T-helper 1 cell treated with Interleukin-12 subunit alpha and Interleukin-12 subunit beta and Interleukin-4 antibody, amounts not matched to agents 30 ng/mL and 1 ng/mL, for 36 hours (primary cell): ENCODE measurements at regions not wholly inside any gene's neighbourhood (a gene's known extent, or its start where the extent isn't known, plus 50 kb on each side); places are given as distances from the start of the nearest gene placed in this dataset.
"Not testable (repeated sequence)": the region's sequence is repeated elsewhere in the genome, so short reads cannot be mapped to it uniquely, and the experiment has no call there.

Experiments used
- intact Hi-C: fragments of 100-400 bp; cut with micrococcal nuclease; formaldehyde crosslinking; loops from one replicate; pipeline ENCODE4 v1.15.1; 2024

DNA sequence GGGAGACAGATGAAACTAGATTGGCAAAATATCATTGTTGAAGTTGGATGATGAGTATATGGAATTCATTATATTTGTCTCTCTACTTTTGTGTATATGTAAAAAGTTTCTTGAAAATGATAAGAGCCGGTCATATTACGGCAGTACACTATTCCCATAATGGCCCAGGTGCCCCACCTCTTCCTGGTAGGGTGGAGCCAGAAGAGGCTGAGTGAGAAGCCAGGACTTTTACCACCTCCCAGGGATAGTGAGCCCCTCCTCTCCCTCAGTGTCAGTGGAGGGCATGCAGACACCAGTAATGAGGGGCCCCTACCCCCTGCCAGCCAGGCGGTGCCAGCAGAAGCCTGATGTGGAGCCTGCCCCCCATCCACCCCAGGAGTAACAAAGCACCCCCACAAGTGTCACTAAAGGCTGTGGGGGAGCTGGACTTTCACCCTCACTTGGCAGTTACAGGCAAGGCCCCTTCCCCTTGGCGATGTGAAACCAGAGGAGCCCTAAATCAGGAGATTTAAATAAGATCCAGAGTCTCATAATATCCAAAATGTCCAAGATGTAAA lies 198.9 kb upstream of the RBBP8 start:
- intact Hi-C loops, result no loop called here

DNA sequence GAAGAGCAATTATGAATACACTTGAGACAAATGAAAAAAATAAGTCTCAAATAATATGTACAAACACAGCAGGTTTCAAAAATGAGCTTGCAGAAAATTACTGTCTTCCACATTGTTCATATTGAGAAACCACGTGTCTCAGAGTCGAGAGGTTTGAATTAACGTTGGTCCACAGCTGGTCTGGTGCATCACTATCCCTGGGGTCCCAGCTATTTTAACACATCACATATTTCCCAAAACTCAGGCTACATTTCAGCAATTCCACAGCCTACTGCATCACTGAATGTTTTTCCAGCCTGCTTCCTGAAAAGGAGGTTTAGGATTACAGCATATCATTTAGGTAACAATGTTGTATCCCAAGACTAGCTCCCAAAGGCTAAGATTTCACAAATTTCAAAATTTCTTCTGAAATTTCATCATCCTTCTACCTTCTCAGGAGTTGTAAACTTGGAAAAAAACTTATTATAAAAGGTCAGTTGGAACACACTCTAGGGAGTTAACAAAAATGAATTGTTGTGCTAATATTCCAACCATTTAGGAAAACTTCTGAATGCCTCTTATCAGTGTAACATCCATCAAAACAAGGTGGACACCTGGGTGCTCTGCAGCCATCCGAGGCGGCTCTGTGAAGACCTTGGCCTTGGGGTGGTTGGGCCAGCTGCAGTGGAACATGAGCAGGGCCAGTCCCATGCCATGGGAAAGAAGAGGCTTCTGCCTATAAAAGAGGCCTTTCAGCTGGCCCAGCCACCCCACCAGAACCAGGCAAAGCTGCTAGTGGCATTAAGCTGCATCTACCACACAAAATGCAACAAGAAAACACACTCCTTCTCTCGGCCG lies 198.1 kb upstream of the RBBP8 start:
- intact Hi-C loops, result no loop called here

DNA sequence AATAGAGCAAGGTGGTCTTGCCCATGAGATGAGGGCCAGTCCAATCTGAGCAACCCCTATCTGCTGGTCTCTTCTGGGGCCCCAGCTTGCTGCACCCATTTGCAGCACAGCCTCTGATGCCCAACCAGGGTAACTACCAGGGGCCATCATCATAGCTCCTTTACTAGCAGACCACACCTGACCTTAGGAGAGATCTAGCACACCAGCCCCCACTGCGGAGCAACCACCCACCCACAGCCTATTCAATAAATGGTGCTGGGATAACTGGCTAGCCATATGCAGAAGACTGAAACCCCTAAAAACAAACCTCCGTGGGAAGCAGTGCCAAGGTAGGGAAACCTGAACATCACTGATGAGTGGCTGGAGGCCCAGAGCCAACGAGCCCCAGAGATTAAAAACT lies 196.1 kb upstream of the RBBP8 start:
- intact Hi-C loops, result no loop called here

DNA sequence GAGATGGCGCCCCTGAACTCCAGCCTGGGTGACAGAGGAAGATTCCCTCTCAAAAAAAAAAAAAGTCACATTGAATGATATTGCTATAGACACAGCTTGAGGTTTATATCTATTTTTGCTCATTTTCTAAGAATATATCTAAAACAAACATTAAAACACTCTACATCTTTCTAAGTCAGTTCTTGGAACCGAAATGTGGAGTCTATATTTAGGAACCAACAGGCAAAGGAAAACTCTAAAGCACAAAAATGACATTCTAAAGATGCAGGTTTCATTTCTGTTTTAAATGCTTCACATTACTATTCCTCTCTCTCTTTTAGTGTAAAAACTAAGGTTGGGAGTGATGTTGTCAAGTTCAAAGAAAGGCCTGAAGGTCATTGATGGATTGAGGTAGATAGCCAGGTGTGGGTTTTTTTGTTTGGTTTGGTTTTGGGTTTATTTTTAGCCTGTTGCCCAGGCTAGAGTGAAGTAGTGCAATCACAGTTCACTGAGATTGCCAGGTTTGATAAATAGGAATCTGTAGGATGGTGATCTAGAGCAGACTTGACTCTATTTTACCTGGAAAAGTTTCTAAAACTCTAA lies 194.0 kb upstream of the RBBP8 start:
- intact Hi-C loops, result no loop called here

DNA sequence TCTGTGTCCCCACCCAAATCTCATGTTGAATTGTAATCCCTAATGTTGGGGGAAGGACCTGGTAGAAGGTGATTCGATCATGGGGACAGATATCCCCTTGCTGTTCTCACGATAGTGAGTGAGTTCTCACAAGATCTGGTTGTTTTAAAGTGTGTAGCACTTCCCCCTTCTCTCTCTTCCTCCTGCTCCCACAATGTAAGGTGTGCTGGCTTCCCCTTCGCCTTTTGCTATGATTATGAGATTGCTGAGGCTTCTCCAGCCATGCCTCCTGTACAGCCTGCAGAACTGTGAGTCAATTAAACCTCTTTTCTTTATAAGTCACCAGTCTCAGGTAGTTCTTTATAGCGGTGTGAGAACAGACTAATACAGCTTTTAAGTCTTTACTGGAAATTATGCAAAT lies 193.3 kb upstream of the RBBP8 start:
- intact Hi-C loops, result no loop called here

DNA sequence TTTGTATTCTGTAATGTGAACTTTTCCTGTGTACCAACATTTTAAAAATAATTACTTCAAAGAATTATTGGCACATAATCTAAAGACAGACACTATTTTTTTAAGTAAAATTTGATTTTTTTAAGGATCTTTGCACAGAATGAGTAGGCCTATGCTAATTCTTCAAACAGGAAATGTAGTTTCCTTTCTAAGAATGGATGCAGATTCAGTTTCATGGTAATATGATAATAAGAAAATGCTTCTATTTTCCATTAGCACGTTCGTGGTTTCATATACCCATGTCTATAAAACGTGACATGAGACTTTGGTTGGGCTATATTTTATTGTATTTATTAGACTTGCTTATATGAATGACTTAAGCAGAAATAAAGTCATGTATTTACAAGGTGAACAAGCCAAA lies 191.8 kb upstream of the RBBP8 start:
- intact Hi-C loops, result no loop called here

DNA sequence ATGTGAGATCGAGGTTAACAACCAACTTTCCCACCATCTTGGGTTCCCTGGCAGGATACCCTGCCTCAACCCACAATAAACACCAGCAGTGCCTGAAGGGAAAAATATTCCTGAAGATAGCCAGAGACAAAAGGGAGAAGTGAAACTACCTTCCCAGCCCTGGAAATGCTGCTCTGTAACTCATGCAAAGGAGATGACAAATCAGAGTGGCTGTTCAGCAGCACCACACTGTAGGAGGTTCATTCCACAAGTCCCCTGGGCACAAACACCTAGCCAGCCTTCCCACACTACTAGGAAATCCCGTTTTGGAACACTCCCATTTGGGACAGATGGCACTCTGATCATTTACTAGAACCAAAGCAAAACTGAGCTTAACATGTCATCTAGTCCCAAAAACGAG lies 190.7 kb upstream of the RBBP8 start:
- intact Hi-C loops, result no loop called here

DNA sequence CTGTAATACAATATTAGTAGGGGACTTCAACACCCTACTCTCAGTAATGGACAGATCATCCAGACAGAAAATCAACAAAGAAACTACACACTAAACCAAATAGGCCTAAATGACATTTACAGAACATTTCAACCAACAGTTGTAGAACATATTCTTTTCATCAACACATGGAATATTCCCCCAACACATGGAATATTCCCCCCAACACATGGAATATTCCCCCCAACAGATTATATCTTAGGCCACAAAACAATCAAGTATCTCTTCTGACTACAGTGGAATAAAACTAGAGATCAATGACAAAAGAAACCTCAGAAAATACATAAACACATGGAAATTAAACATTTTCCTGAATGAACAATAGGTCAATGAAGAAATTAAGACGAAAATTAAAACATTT lies 187.2 kb upstream of the RBBP8 start:
- intact Hi-C loops, result no loop called here

DNA sequence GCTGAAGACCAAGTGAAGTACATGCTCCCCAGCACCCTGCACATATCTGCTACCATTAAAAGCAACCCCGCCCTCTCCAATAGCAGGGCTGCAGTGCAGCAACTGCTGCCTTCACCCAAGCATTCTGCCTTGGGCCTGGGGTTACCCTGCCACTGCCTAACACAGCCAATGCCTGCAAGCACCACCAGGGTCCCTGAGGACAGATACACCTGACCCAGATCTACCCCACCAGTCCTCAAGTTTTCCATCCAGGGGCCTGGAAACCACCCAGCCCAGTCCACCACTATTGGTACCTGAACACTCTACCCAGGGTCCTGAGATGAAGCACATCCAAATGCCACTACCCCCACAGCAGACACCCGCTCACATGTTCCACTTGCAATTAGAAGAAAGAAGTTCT lies 181.1 kb upstream of the RBBP8 start:
- intact Hi-C loops, result no loop called here

DNA sequence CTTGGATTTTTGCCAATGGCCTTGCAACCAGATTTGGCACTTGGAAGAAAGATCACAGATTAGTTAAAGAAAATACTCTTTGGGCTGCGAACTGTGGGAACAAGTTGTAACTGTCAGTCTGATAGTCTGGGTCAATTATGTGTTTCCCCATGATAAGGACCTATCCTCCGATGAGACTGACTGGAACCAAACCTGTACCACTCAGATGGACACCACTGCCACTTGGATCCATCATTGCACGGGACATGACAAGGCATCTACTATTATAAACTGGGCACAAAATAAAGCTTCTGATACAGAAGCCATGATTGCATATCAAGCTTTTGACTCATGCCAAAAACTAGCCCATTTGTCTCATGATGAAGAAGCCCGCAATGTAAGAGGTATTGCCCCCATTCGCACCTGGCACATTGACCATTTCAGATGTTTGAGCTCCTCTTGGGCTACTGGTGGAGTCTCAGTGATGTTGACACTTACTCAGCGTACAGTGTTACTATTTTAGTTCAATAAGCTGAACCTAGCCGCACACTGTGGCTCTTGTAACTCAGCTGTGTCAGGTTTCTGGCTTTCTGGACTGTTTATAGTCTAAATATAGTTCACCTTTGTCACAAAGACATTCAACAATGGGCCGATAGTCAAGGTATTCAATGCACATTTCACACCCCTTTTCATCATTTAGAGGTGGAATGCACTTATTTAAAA lies 179.8 kb upstream of the RBBP8 start:
- intact Hi-C loops, result no loop called here

DNA sequence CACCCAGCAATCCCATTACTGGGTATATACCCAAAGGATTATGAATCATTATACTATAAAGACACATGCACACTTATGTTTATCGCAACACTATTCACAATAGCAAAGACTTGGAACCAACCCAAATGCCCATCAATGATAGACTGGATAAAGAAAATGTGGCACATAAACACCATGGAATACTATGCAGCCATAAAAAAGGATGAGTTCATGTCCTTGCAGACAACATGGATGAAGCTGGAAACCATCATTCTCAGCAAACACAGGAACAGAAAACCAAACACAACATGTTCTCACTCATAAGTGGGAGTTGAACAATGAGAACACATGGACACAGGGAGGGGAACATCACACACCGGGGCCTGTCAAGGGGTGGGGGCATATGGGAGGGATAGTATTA lies 169.1 kb upstream of the RBBP8 start:
- intact Hi-C loops, result not testable (repeated sequence)

DNA sequence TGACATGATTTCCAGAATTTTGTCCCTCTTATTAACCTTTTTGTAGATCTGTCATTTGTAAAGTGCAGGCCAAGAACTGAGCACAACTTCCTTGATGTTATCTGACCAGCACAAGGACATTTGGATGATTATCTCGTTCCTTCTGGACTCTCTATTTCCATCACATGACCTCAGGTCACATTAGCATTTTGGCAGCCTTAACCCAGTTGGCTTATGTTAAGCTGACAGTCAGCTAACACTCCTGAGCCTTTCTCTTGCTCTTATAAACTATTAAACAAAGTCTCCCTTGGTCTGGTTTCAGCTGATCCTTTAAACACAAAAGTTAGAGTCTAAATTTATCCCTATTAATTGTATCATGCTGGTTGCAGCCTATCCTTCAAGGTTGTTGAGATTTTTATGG lies 167.2 kb upstream of the RBBP8 start:
- intact Hi-C loops, result no loop called here

DNA sequence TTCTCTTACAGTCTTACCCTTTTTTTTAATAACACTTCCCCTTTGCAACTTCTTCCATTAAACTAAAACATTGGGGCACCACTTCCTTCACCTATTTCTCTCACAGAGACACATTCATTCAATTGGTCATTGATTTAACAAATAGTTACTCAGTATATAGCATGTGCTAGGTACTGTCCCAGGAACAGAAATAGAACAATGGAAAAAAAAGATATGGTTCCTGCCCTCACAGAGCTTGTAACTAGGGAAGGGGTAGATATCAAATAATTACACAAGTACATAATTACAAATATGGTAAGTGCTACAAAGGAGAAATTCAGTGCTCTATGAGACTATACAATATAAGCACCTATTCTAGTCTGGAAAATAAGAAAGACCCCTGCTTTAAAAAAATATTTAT lies 165.5 kb upstream of the RBBP8 start:
- intact Hi-C loops, result no loop called here

DNA sequence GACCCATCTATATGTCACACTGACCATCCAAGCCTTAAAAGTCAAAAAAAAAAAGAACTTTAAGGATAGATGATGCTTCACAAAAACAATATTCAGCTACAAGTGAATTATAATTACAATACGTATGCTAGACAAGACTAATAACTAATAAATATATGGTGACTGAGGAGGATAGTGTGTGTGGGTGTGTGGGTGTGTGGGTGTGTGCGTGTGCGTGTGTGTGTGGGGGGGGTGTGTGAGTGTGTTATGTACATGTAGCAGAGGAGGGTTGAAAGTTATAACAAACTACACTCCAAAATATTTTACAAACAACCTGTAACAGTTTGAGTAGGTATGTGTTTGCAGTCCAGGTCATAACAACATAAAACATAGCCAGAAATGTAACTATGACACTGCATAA lies 159.2 kb upstream of the RBBP8 start:
- intact Hi-C loops, result no loop called here

DNA sequence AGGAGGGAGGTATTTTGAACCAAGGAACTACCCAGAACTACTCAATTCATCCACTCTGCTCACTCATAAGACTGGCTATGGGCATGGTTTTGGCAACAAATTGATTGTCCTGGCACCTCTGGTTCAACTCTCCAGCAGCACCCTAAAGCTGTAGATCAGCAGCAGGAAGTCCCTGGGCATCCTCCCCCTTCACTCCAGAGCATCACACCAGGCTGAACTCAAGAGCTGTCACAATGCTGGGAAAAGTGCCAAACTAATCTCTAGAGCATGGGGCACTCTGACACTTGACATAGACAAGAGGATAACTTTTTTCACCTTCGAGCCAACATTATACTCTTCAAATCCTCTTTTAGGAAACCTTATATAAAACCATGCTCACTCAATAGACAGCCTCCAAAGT lies 154.1 kb upstream of the RBBP8 start:
- intact Hi-C loops, result no loop called here

DNA sequence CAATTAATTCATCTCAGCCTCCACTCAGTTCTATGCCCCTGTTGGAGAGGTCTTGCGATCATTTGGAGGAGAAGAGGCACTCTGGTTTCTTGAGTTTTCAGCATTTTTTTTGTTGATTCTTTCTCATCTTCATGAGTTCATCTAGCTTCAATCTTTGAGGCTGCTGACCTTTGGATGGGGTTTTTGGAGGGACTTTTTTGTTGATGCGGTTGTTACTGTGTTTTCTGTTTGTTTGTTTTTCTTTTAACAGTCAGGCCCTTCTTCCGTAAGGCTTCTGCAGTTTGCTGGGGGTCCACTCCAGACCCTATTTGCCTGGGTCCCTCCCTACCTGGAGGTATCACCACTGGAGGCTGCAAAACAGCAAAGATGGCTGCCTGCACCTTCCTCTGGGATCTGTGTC lies 149.9 kb upstream of the RBBP8 start:
- intact Hi-C loops, result no loop called here

DNA sequence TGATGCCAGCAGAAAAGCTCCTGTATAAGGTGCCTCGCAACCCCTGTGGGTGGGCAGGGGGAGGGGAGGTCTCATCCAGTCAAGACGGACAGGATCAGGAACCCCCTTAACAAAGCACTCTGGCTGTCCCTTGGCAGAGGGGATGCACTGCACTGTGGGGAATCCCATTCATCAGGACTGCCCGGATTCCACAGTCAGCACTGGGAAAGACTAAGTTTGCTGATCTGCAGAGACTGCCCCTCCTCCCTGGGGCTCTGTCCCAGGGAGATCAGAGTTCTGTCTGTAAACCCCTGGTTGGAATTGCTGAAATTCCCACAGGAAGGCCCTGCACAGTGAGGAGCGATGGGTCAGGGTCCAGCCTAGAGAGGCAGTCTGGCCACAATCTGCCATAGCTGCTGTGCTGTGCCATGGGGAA lies 149.5 kb upstream of the RBBP8 start:
- intact Hi-C loops, result no loop called here

DNA sequence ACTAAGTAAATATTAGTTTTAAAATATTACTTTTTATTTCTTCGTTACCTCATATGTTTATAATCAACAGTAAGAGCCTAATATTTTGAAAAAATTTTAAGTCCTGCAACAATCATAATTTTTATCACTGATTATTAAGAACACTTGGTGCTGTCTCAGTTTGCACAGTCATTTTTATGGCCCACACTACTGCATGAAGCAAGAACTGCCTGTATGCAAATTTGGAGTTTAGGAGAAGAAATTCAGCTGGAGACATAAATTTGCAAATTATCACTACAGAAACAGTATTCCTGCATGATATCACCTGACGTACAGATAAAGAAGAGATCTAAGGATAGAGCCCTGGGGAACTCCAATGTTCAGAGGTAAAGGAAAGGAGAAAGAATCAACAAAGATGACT lies 144.1 kb upstream of the RBBP8 start:
- intact Hi-C loops, result no loop called here

DNA sequence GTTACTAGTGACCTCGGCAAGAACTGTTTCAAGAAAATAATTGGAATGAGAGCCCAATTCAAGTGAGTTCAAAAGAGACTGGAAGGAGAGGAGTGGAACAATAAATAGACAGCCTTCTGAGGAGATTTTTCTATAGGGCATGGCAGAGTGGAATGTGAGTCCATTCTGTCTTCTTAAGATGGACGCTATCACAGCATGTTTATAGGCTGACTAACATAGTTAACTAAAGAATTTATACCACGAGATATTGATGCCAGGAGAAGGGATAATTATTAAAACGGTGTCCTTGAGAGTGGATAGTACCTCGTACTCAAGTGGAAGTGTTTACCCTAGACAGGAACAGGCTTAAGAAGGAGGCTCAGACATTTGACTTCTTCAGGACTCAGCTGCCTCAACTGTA lies 143.5 kb upstream of the RBBP8 start:
- intact Hi-C loops, result no loop called here

DNA sequence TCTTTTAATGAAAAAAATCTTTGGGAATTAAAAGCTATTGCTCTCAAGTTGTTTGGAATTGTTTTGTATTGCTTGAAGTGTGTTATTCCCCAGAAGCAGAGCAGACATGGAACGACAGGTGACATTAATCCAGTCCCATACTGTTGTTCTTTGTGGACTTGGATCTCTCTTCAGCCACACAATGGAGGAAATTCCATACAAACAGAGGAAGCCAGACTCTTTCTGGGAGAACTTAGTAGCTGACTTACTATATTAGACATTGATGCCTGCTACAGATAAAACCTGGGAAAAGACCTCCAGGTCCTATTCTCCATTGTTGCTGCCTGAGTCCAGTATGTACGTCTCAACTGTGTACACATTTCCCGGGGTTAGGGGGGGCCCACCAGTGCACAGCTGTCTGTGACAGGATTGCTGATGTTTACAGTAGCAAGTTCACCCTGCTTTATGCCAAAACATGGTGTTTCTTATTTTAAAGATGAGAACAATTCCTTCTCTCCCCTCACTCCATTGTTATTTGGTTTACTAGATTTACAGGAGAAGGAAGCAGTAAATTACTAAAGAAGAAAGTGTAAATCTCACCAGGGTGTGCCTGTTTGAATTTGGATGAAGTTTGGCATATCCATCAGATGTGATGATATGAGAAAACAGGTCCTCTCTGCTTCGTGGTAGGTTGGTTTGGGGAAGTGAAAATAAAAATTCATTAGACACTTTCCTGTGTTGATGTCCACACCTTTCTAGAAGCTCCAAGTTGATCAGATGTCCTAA lies 142.4 kb upstream of the RBBP8 start:
- intact Hi-C loops, result no loop called here

DNA sequence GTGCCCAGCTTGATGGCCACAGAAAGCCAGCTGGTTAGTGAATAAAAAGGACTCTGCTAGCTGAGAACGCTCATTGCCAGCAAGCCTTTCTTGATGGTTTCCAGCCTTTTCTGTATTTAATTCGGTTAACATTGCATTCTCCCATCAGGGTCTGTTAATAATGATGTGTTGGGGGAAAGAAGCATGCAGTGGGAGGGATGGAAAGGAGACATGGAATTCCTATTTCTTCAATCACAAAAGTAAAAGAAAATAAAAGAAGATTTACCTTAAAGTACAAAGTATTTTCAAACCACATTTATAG lies 141.9 kb upstream of the RBBP8 start:
- intact Hi-C loops, result no loop called here

DNA sequence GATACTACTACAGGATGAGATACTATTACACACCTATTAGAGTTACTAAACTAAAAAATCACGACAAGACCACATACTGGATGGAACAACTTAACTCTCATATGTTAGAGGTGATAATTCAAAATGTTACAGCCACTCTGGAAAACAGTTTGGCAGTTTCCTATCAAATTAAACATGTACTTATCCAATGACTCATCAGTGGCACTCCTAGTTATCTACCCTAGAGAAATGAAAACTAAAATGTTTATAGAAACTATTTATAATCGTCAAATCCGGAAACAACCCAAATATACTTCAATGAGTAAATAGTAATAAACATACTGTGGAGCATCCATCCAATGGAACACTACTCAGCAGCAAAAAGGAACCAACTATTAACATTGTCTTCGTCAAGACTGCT lies 137.0 kb upstream of the RBBP8 start:
- intact Hi-C loops, result no loop called here
